Cardiac fibroblast (primary cell): ENCODE measurements at regions not wholly inside any gene's neighbourhood (a gene's known extent, or its start where the extent isn't known, plus 50 kb on each side); places are given as distances from the start of the nearest gene placed in this dataset.

Experiments
- DNase-seq, 2 donors: peaks; one replicate each; pipeline versions ENCODE4 v3.0.0 to v3.0.0-alpha.2; 2010; ENCODE audit warnings: low read depth in 2 of 2
- H3K4me3 ChIP-seq, 2 donors: replicated peaks in 1 of 2; 1 replicate in 1 of 2; 2 replicates in 1 of 2; pipeline ENCODE4 v1.5.1; 2011; ENCODE audit warnings: low read depth in 2 of 2, low read length in 2 of 2, mild to moderate bottlenecking in 2 of 2, moderate library complexity in 1 of 2
- TF ChIP-seq, protein P1 (sequence below): IDR thresholded peaks from one replicate; pipeline ENCODE4 v1.5.1; 2011; ENCODE audit warnings: low read depth, mild to moderate bottlenecking, low read length, inconsistent platforms

DNA sequence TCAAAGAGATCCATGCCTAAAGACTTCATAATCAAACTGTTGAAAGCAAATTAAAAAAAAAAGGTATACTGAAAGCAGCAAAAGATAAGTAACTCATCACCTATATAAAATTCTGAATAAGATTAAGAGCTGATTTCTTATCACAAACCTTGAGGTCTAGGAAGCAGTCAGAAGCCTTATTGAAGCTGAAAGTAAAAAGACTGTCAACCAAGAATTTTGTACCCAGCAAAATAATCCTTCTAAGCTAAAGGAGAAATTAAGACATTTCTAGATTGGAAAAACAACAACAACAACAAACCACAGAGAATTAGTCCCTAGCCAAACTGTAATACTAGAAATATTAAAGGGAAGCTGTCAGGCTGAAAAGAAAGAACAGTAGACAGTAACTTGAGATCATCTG is 622.9 kb downstream of the PCDH7 start:
- no peak for DNase-seq
- TF ChIP-seq, protein P1, sequence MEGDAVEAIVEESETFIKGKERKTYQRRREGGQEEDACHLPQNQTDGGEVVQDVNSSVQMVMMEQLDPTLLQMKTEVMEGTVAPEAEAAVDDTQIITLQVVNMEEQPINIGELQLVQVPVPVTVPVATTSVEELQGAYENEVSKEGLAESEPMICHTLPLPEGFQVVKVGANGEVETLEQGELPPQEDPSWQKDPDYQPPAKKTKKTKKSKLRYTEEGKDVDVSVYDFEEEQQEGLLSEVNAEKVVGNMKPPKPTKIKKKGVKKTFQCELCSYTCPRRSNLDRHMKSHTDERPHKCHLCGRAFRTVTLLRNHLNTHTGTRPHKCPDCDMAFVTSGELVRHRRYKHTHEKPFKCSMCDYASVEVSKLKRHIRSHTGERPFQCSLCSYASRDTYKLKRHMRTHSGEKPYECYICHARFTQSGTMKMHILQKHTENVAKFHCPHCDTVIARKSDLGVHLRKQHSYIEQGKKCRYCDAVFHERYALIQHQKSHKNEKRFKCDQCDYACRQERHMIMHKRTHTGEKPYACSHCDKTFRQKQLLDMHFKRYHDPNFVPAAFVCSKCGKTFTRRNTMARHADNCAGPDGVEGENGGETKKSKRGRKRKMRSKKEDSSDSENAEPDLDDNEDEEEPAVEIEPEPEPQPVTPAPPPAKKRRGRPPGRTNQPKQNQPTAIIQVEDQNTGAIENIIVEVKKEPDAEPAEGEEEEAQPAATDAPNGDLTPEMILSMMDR, result no peak
- no peak overlapping the region for H3K4me3 ChIP-seq

DNA sequence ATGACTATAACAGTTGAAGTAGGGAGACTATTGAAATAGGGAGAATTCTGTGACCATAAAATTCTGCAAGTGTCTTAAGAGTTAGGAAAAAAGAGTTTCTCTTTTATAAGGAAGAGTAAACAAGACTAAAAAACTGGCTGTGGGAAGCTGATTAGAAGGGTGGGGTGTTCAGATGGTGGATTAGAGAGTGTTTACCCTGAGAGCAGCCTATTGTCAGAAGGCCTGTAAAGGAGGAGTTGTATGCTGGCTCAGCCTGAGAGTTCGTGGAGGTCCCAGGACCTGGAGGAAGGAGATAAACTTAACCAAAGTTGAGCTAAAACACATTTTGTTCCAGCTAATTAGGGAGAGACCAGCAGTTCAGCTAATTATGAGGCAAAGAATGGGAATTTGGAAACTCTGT is 629.7 kb downstream of the PCDH7 start:
- DNase-seq, result no peak
- H3K4me3 ChIP-seq, result no peak overlapping the region
- TF ChIP-seq, protein P1, result no peak

DNA sequence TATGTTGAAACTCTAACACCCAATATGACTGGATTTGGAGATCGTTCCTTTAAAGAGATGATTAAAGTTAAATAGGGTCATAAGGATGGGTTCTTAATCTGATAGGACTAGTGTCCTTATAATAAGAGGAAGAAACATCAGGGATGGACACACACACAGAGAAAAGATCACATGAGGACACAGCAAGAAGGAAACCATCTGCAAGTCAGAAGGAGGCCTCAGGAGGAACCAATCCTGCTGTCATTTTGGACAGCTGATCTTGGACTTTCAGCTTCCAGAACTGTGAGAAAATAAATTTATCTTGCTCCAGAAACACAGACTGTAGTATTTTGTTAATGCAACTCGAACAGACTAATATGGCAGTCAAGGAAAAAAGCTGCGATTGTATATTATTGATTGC is 631.5 kb downstream of the PCDH7 start:
- TF ChIP-seq, protein P1, result no peak
- no peak for DNase-seq
- no peak overlapping the region for H3K4me3 ChIP-seq

DNA sequence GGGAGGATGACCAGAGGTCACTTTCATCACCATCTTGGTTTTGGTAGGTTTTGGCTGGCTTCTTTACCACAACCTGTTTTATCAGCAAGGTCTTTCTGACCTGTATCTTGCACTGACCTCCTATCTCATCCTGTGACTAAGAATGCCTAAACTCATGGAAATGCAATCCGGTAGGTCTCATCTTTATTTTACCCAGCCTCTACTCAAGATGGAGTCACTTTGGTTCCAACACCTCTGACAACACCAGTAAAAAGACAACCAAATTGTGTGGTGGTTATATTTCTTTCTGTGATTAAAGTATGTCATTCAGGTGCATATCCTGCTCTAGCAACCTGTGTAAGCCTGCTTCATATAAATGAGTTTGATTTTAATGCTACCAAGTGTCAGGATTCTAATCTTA is 636.7 kb downstream of the PCDH7 start:
- DNase-seq, result no peak
- TF ChIP-seq, protein P1, result no peak
- H3K4me3 ChIP-seq, result no peak overlapping the region

DNA sequence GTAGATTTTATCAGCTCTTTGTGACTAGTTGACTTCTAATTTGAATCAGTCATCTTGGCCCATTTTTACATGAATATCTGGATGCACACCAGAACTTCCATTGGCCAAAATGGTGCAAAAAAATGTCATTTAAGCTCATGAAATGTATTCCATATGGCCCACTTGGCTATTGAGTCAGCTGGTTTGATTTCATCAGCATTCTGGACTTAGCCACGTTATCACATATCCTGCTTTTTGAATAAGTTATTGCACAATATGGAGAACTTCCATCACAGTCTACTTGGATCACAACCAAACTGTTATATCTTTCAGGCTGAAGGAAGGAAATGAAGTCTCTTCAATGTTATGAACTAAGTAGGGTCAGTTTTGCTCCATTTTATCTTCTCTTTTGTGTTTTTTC is 640.6 kb downstream of the PCDH7 start:
- peak; percentile 80 to 97 for DNase-seq
- TF ChIP-seq, protein P1, result no peak
- no peak overlapping the region for H3K4me3 ChIP-seq

DNA sequence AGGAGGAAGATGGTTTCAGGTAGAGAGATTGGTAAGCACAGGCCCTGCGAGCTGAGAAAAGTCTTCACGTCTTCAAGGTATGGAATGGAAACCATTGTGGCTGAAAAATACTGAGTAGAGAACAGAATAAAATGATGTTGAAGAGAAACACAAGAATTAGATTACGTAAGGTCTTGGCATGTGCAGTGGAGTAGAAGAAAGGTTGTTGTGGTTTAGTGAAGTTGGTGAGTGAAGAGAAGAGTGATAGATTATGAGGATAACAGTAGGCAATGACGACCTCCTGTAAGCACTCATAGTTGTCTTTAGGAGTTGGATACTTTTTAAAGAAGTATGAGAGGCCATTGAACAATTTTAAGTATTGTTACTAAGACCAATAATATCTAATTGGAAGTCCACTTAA is 642.6 kb downstream of the PCDH7 start:
- TF ChIP-seq, protein P1, result no peak
- DNase-seq, result peak in 1 of 2 donors; percentile 15

DNA sequence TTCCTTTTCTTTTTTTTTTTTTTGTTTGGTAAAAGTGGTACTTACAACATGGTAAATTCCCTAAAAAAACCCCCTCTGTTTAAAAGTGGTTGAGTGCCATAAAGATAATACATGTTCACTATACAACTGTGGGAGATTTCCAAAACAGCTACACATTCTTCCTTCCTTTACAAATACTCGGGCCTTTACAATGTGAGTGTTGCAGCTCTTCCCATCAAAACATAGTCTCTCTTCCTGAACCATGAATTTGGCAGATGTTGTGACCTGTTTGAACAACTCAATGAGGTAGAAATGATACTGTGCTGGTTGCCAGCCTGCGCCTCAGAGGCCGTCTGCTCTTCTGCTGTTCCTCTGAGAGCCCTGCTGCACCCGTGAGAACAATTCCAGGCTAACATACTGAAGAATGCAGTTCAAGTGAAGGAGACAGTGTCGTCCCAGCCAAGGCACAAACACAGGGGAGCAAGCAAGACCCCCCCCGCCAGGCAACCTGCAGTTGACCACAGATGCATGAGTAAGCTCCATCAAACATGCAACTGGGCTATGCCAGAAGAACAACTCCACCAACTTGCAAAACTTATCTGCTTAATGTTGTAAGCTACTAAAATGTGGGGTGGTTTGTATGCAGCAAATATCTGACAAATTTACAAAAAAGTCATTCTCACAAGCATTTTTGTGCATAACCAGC is 645.0 kb downstream of the PCDH7 start:
- TF ChIP-seq, protein P1, result no peak
- no peak for DNase-seq
- H3K4me3 ChIP-seq, result no peak overlapping the region

More for the DNA sequence above, 642.6 kb downstream of the PCDH7 start:
- no peak overlapping the region for H3K4me3 ChIP-seq
